Liver (tissue), 7 donors: ENCODE measurements at regions not wholly inside any gene's neighbourhood (a gene's known extent, or its start where the extent isn't known, plus 50 kb on each side); places are given as distances from the start of the nearest gene placed in this dataset.

ENCODE experiments used
- DNase-seq: peaks from one replicate; pipeline ENCODE4 v3.0.0-alpha.2; 2017; ENCODE audit warnings: low spot score
- H3K27ac ChIP-seq, 2 donors: one replicate each; pipeline ENCODE4 v1.7.0; 2013; ENCODE audit warnings: inconsistent platforms in 2 of 2, low read length in 2 of 2, control low read depth in 1 of 2, low read depth in 1 of 2, mild to moderate bottlenecking in 1 of 2
- H3K27me3 ChIP-seq, 4 donors: one replicate each; pipeline versions ENCODE4 v1.6.1 to v1.7.0; 2013; ENCODE audit warnings: low read length in 3 of 4, inconsistent platforms in 1 of 4, mild to moderate bottlenecking in 1 of 4, moderate library complexity in 1 of 4; ENCODE audit not compliant: control insufficient read depth in 4 of 4, insufficient read depth in 4 of 4
- H3K36me3 ChIP-seq, 4 donors: one replicate each; pipeline versions ENCODE4 v1.6.1 to v1.7.0; 2013; ENCODE audit warnings: low read length in 3 of 4, mild to moderate bottlenecking in 3 of 4, low read depth in 1 of 4, moderate library complexity in 1 of 4; ENCODE audit not compliant: control insufficient read depth in 4 of 4, insufficient read depth in 3 of 4
- H3K4me1 ChIP-seq, 4 donors: one replicate each; pipeline versions ENCODE4 v1.6.1 to v1.7.0; 2013; ENCODE audit warnings: low read length in 3 of 4, mild to moderate bottlenecking in 3 of 4, moderate library complexity in 1 of 4; ENCODE audit not compliant: control insufficient read depth in 4 of 4, insufficient read depth in 4 of 4
- H3K4me3 ChIP-seq, 3 donors: one replicate each; pipeline versions ENCODE4 v1.6.1 to v1.7.0; 2013; ENCODE audit warnings: low read length in 3 of 3, control low read depth in 1 of 3, low read depth in 1 of 3, mild to moderate bottlenecking in 1 of 3
- H3K9ac ChIP-seq, 2 donors: one replicate each; pipeline ENCODE4 v1.7.0; 2013; ENCODE audit warnings: low read length in 2 of 2, mild to moderate bottlenecking in 2 of 2, moderate library complexity in 2 of 2, control low read depth in 1 of 2, low read depth in 1 of 2
- H3K9me3 ChIP-seq, 4 donors: one replicate each; pipeline versions ENCODE4 v1.6.1 to v1.7.0; 2013; ENCODE audit warnings: low read length in 3 of 4; ENCODE audit not compliant: control insufficient read depth in 4 of 4
- ATF3 ChIP-seq: IDR thresholded peaks from 2 replicates; pipeline ENCODE4 v1.6.1; 2016; ENCODE audit warnings: antibody characterized with exemption
- EGR1 ChIP-seq, 2 donors: IDR thresholded peaks; 2 replicates each; pipeline ENCODE4 v1.6.1; 2016 to 2018; ENCODE audit warnings: antibody characterized with exemption in 2 of 2, low read depth in 2 of 2
- FOXA1 ChIP-seq: IDR thresholded peaks from 2 replicates; pipeline ENCODE4 v1.6.1; 2016; ENCODE audit warnings: antibody characterized with exemption
- FOXA2 ChIP-seq: IDR thresholded peaks from 2 replicates; pipeline ENCODE4 v1.6.1; 2016; ENCODE audit warnings: antibody characterized with exemption
- GABPA ChIP-seq, 2 donors: IDR thresholded peaks in 1 of 2; conservative IDR thresholded peaks in 1 of 2; 2 replicates each; pipeline ENCODE4 v1.6.1; 2016; ENCODE audit warnings: antibody characterized with exemption in 2 of 2, mild to moderate bottlenecking in 1 of 2, moderate library complexity in 1 of 2
- HNF4A ChIP-seq, 2 donors: conservative IDR thresholded peaks; 2 replicates each; pipeline ENCODE4 v1.6.1; 2016; ENCODE audit warnings: antibody characterized with exemption in 2 of 2, mild to moderate bottlenecking in 2 of 2
- HNF4G ChIP-seq: IDR thresholded peaks from 2 replicates; pipeline ENCODE4 v1.6.1; 2016; ENCODE audit warnings: antibody characterized with exemption
- JUND ChIP-seq, 2 donors: IDR thresholded peaks; 2 replicates each; pipeline ENCODE4 v1.6.1; 2016; ENCODE audit warnings: antibody characterized with exemption in 2 of 2
- NR2F2 ChIP-seq: IDR thresholded peaks from 2 replicates; pipeline ENCODE4 v1.6.1; 2016; ENCODE audit warnings: antibody characterized with exemption
- RAD21 ChIP-seq, 2 donors: IDR thresholded peaks; 2 replicates each; pipeline ENCODE4 v1.6.1; 2016; ENCODE audit warnings: antibody characterized with exemption in 2 of 2, mild to moderate bottlenecking in 2 of 2
- REST ChIP-seq: IDR thresholded peaks from 2 replicates; pipeline ENCODE4 v1.6.1; 2016; ENCODE audit warnings: antibody characterized with exemption, mild to moderate bottlenecking
- RXRA ChIP-seq, 2 donors: IDR thresholded peaks; 2 replicates each; pipeline ENCODE4 v1.6.1; 2017 to 2018; ENCODE audit warnings: antibody characterized with exemption in 2 of 2, mild to moderate bottlenecking in 1 of 2
- TAF1 ChIP-seq: conservative IDR thresholded peaks from 2 replicates; pipeline ENCODE4 v1.6.1; 2016; ENCODE audit warnings: antibody characterized with exemption, mild to moderate bottlenecking
- YY1 ChIP-seq: IDR thresholded peaks from 2 replicates; pipeline ENCODE4 v1.6.1; 2016; ENCODE audit warnings: antibody characterized with exemption, mild to moderate bottlenecking
- ZBTB33 ChIP-seq: IDR thresholded peaks from 2 replicates; pipeline ENCODE4 v1.6.1; 2016; ENCODE audit warnings: antibody characterized with exemption
- WGBS: extraction: QIAGEN DNeasy Blood & Tissue Kit; methylation state at CpG from one replicate; pipeline ENCODE4 v1.1.7; 2013; 5-methylcytosine and 5-hydroxymethylcytosine counted together
- TF ChIP-seq, protein P1 (sequence below): IDR thresholded peaks from 2 replicates; pipeline ENCODE4 v1.6.1; 2016; ENCODE audit warnings: antibody characterized with exemption
- donor health status: healthy.
- donor health status: healthy.
- donor health status: healthy.
- donor health status: healthy.

GRCh38 chr3:31248563-31248992, 284.1 kb upstream of the STT3B start:
- no peaks in the 10 kb centered on the region for H3K9me3 ChIP-seq
- peaks cover 0 to 10% (median 2%) of the 10 kb centered on the region in 4 donors for H3K4me1 ChIP-seq
- no peaks in the 10 kb centered on the region for H3K36me3 ChIP-seq
- H3K4me3 ChIP-seq = no peak overlapping the region
- no peak overlapping the region for H3K9ac ChIP-seq
- 89% methylated on average over 6 of the region's 6 CpGs for WGBS
- no peak overlapping the region for H3K27ac ChIP-seq
- TF ChIP-seq RXRA (IDR thresholded peaks at IDR 0.05) (no peak), HNF4G (no peak), FOXA1 (no peak), HNF4A (conservative IDR thresholded peaks at IDR 0.05) (no peak), RAD21 (IDR thresholded peaks at IDR 0.05) (no peak), ZBTB33 (no peak), FOXA2 (no peak), GABPA (IDR thresholded peaks at IDR 0.05 in 1 of 2, conservative IDR thresholded peaks at IDR 0.05 in 1 of 2) (no peak)
- no peak for DNase-seq
- H3K27me3 ChIP-seq = no peaks in the 10 kb centered on the region

- no peaks in the 10 kb centered on the region for H3K27me3 ChIP-seq
- DNase-seq = no peak
- TF ChIP-seq RAD21 (IDR thresholded peaks at IDR 0.05) (no peak), REST (no peak), YY1 (no peak), NR2F2 (no peak), JUND (IDR thresholded peaks at IDR 0.05) (no peak), ATF3 (no peak), GABPA (IDR thresholded peaks at IDR 0.05 in 1 of 2, conservative IDR thresholded peaks at IDR 0.05 in 1 of 2) (no peak), HNF4A (conservative IDR thresholded peaks at IDR 0.05) (no peak), RXRA (IDR thresholded peaks at IDR 0.05) (no peak), TAF1 (no peak), HNF4G (no peak), EGR1 (IDR thresholded peaks at IDR 0.05; ENCODE audit: low read depth in 2 of 2) (no peak)
- TF ChIP-seq, protein P1, sequence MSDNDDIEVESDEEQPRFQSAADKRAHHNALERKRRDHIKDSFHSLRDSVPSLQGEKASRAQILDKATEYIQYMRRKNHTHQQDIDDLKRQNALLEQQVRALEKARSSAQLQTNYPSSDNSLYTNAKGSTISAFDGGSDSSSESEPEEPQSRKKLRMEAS = no peak
- H3K9me3 ChIP-seq = no peaks in the 10 kb centered on the region
- no peaks in the 10 kb centered on the region for H3K36me3 ChIP-seq
- H3K27ac ChIP-seq = no peak overlapping the region
- no peak overlapping the region for H3K9ac ChIP-seq
- H3K4me1 ChIP-seq = peaks cover 0 to 10% (median 2%) of the 10 kb centered on the region in 4 donors
- H3K4me3 ChIP-seq = no peak overlapping the region
Measured at GRCh38 chr3:31249545-31249944, 283.2 kb upstream of the STT3B start.
